SK-N-MC (cell line): ENCODE measurements at regions not wholly inside any gene's neighbourhood (a gene's known extent, or its start where the extent isn't known, plus 50 kb on each side); places are given as distances from the start of the nearest gene placed in this dataset.
A peak's percentile ranks its signal among the peaks of the same experiment; 100 is the strongest.

Source experiments
- DNase-seq: peaks from one replicate; pipeline ENCODE4 v3.0.0-alpha.2; 2011; ENCODE audit warnings: low read depth, low spot score
- H3K27ac ChIP-seq: fragments of 200-600 bp; sonication (generic); 2 replicates; pipeline ENCODE4 v1.5.1; 2016; ENCODE audit warnings: mixed run types
- H3K36me3 ChIP-seq: fragments of 200-600 bp; sonication (generic); 2 replicates; pipeline ENCODE4 v1.6.1; 2017; ENCODE audit warnings: antibody characterized with exemption, low read length, mixed read lengths; ENCODE audit not compliant: insufficient read depth
- H3K4me3 ChIP-seq: fragments of 200-600 bp; sonication (generic); 2 replicates; pipeline ENCODE4 v1.5.1; 2016
- H3K9ac ChIP-seq: fragments of 200-600 bp; sonication (generic); 2 replicates; pipeline ENCODE4 v1.8.0; 2017; ENCODE audit warnings: mixed run types, mixed read lengths; ENCODE audit not compliant: insufficient read length
- H3K9me3 ChIP-seq: fragments of 200-600 bp; sonication (generic); 2 replicates; pipeline ENCODE4 v1.6.1; 2017; ENCODE audit warnings: low read depth, mild to moderate bottlenecking, antibody characterized with exemption, low read length, moderate library complexity, mixed read lengths
- EZH2 ChIP-seq: fragments of 200-600 bp; sonication (generic); IDR thresholded peaks from one replicate; pipeline ENCODE4 v1.6.1; 2017; ENCODE audit warnings: antibody characterized with exemption
- FOXP2 ChIP-seq: optimal IDR thresholded peaks from 2 replicates; pipeline ENCODE3; 2011; ENCODE audit warnings: mild to moderate bottlenecking, moderate library complexity; ENCODE audit not compliant: insufficient read depth; ENCODE audit errors: extremely low read length, control extremely low read depth
- POLR2AphosphoS5 ChIP-seq: IDR thresholded peaks from 2 replicates; pipeline ENCODE4 v1.6.1; 2012; ENCODE audit warnings: mild to moderate bottlenecking, low read depth, low read length, borderline replicate concordance

- Histone ChIP-seq H3K27ac (no peak overlapping the region), H3K9ac (no peak overlapping the region), H3K4me3 (no peak overlapping the region), H3K9me3 (no peaks in the 10 kb centered on the region), H3K36me3 (no peaks in the 10 kb centered on the region)
- TF ChIP-seq EZH2 (no peak), POLR2AphosphoS5 (no peak; the same call in 1 of the 2 replicates), FOXP2 (no peak)
- peak; percentile 6 for DNase-seq
These were observed 1276.8 kb upstream of the ADGRB3 start for GRCh38 chr6:67358241-67358640.

- TF ChIP-seq EZH2 (no peak), FOXP2 (no peak), POLR2AphosphoS5 (no peak)
- Histone ChIP-seq H3K9me3 (no peaks in the 10 kb centered on the region), H3K36me3 (no peaks in the 10 kb centered on the region), H3K9ac (no peak overlapping the region), H3K27ac (no peak overlapping the region), H3K4me3 (no peak overlapping the region)
- no peak for DNase-seq
These were observed 1281.2 kb upstream of the ADGRB3 start for GRCh38 chr6:67353861-67354260.

GRCh38 chr6:67352717-67353116, 1282.4 kb upstream of the ADGRB3 start:
- TF ChIP-seq POLR2AphosphoS5 (no peak), FOXP2 (no peak), EZH2 (no peak)
- Histone ChIP-seq H3K9me3 (no peaks in the 10 kb centered on the region), H3K27ac (no peak overlapping the region), H3K36me3 (no peaks in the 10 kb centered on the region), H3K9ac (no peak overlapping the region), H3K4me3 (no peak overlapping the region)
- no peak for DNase-seq

GRCh38 chr6:67350729-67351128, 1284.4 kb upstream of the ADGRB3 start:
- H3K4me3 ChIP-seq = no peak overlapping the region
- no peak for TF ChIP-seq EZH2
- TF ChIP-seq FOXP2 = no peak
- TF ChIP-seq POLR2AphosphoS5 = no peak
- no peaks in the 10 kb centered on the region for H3K9me3 ChIP-seq
- H3K9ac ChIP-seq = no peak overlapping the region
- no peak overlapping the region for H3K27ac ChIP-seq
- H3K36me3 ChIP-seq = no peaks in the 10 kb centered on the region
- no peak for DNase-seq

GRCh38 chr6:67345946-67346345, 1289.1 kb upstream of the ADGRB3 start:
- TF ChIP-seq EZH2 (no peak), POLR2AphosphoS5 (no peak), FOXP2 (no peak)
- H3K9ac ChIP-seq = no peak overlapping the region
- no peak for DNase-seq
- H3K9me3 ChIP-seq = no peaks in the 10 kb centered on the region
- no peak overlapping the region for H3K4me3 ChIP-seq
- H3K36me3 ChIP-seq = no peaks in the 10 kb centered on the region
- no peak overlapping the region for H3K27ac ChIP-seq

GRCh38 chr6:67336014-67336413, 1299.1 kb upstream of the ADGRB3 start:
- Histone ChIP-seq H3K9ac (no peak overlapping the region), H3K27ac (no peak overlapping the region), H3K36me3 (no peaks in the 10 kb centered on the region), H3K9me3 (no peaks in the 10 kb centered on the region), H3K4me3 (no peak overlapping the region)
- DNase-seq = no peak
- TF ChIP-seq FOXP2 = no peak
- TF ChIP-seq POLR2AphosphoS5 = no peak
- no peak for TF ChIP-seq EZH2

GRCh38 chr6:67331304-67331703, 1303.8 kb upstream of the ADGRB3 start:
- TF ChIP-seq POLR2AphosphoS5 = no peak
- TF ChIP-seq FOXP2 = no peak
- TF ChIP-seq EZH2 = no peak
- DNase-seq = no peak
- Histone ChIP-seq H3K9me3 (no peaks in the 10 kb centered on the region), H3K36me3 (no peaks in the 10 kb centered on the region), H3K27ac (no peak overlapping the region), H3K9ac (no peak overlapping the region), H3K4me3 (no peak overlapping the region)

- TF ChIP-seq EZH2 = no peak
- Histone ChIP-seq H3K36me3 (no peaks in the 10 kb centered on the region), H3K27ac (no peak overlapping the region), H3K9me3 (no peaks in the 10 kb centered on the region), H3K9ac (no peak overlapping the region), H3K4me3 (no peak overlapping the region)
- DNase-seq = no peak
These were observed 1306.8 kb upstream of the ADGRB3 start for GRCh38 chr6:67328269-67328668.

- DNase-seq = no peak
- Histone ChIP-seq H3K36me3 (no peaks in the 10 kb centered on the region), H3K4me3 (no peak overlapping the region), H3K9me3 (no peaks in the 10 kb centered on the region), H3K9ac (no peak overlapping the region), H3K27ac (no peak overlapping the region)
- TF ChIP-seq EZH2 (no peak), POLR2AphosphoS5 (no peak), FOXP2 (no peak)
These were observed 1334.5 kb upstream of the ADGRB3 start for GRCh38 chr6:67300430-67301040.
